HG03432 (cell line): ENCODE measurements at regions not wholly inside any gene's neighbourhood (a gene's known extent, or its start where the extent isn't known, plus 50 kb on each side); places are given as distances from the start of the nearest gene placed in this dataset.
"Not testable (repeated sequence)": the region's sequence is repeated elsewhere in the genome, so short reads cannot be mapped to it uniquely, and the experiment has no call there.

Experiments
- ATAC-seq: cut with Tn5 transposase; IDR thresholded peaks from one replicate; pipeline ENCODE4 v1.9.1; 2021; ENCODE audit warnings: mild to moderate bottlenecking, moderate library complexity; ENCODE audit not compliant: unreplicated experiment

DNA sequence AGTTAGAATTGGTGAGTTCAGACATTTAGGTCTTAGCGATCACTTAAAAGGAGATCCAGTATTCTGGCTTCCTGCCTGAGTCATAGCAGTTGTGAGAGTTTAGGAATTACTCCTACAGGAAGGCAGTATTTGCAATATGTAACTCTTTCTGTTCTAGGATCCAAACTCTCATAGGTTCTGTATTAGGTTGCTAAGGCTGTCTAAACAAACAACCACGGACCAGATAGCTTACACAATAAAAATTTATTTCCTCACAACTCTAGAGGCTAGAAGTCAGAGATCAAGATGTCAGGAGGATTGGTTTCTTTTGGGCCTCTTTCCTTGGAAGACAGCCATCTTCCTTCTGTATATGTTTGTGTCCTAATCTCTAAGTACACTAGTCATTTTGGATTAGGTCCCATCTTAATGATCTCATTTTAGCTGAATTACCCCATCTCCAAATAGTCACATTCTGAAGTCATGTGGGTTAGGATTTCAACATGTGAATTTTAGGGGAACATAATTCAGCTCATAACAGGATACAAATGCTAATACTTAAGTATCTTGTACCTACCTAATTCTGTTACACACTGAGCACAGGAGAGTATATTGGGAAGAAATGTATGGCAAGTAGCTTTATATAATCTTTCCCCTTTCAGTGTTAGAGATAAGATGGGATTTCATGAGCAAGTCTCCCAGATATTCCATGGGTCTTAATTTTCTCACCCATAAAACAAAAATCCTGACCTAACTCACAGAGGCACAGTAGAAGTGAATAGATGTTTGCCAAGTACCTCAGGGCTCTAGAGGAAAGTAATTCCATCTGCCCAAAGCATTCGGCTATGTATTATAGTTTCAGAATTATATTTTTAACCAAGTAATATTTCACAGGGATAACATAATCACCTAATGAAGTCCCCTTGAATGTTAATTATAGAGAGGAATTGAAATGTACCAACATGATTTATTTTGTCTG is 144.4 kb downstream of the PTBP2 start:
- no peak for ATAC-seq

DNA sequence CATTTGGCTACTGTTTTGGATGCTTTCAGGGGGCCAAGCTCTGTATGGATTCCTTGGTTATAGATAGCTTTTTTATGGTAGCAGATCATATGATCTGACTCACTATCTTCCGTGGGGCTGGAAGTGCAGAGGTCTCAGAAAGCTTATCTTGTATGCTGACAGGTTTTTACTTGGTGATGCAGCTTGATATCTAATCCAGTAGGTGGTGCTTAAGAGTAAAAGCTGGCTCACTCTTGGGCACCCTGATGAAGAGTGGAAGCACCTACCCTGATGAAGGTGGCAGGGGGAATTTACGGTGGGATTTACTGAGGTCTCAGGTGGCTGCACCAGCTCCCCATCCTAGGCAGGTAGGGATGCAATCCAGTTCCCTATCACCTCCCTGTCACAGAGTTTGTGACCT is 151.2 kb downstream of the PTBP2 start:
- no peak for ATAC-seq

DNA sequence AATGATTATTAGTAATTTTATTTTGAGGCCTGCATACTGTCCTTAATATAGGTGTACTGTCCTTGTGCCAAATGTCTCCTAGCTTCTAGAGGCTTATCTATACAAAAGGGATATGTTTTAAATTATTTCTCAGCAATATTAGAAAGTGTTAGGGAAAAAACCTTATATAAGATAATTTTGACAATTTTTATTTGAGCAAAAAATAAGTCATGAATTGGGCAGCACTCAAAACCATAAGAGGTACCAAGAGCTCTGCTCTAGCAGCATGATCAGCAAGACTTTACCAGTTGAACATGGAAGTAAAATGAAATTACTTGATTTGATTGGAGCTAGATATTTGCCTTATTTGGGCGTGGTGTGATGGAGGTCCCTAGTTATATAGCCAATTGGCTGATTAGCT is 157.1 kb downstream of the PTBP2 start:
- no peak for ATAC-seq

DNA sequence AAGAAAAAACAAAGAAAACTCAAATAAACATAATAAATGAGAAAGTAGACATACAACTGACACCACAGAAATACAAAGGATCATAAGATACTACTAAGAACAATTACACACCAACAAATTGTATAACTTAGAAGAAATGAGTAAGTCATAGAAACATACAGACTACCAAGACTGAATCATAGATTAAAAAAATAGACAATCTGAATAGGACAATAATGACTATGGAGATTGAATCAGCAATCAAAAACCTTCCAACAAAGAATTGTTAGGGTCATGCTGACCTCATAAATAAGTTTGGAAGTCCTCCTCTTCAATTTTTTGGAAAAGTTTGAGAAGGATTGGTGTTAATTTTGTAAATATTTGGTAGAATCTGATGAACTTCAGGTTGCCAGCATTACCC is 159.0 kb downstream of the PTBP2 start:
- ATAC-seq, result no peak

DNA sequence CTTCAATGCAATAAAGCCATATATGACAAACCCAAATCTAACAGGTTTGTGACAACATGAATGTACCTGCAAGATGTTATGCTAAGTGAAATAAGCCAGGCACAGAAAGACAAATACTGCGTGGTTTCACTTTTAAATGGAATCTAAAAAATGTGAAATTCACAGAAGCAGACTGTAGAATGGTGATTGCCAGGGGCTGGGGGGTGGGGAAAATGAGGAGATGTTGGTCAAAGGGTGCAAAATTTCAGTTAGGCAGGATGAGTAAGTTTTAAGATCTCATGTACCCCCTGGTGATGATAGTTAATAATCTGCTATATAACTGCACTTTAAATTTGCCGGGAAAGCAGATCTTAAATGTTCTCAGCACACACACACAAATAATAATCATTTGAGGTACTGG is 160.5 kb downstream of the PTBP2 start:
- no peak for ATAC-seq

DNA sequence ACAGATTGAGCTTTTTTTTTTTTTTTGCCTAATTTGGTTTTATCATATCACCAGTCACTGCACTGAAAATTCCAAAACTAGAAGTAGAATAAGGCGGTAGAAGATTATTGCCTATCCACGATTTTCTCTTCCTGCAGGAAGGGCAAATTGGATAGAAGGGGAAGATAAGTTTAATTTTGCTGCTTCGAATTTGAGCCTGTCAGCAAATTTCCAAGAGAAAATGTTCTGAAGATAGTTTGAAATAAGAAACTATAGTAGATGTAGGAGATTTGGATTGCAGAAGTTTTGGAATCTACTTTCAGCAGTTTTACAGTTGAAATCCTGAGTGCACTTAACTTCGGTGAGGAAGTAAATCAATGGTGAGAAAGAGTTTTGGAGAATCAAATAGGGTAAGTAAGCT is 164.9 kb downstream of the PTBP2 start:
- no peak for ATAC-seq

DNA sequence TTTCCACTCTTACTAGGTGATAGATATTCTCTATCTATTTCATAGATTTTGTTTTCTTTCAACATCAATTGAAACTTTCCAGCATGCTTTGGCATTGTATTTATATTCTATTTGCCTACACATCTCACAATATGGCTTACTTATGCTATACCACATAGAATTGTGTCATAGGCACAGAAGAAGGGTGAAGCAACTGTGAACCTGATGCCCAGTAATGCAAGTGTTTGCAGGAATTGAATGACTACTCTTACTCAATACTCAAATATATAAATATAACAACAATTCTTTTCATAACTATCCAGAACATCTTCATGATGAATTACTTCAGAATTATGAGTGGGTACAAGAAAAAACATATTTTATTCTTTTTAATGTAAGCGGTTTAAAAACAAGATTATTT is 165.9 kb downstream of the PTBP2 start:
- no peak for ATAC-seq

DNA sequence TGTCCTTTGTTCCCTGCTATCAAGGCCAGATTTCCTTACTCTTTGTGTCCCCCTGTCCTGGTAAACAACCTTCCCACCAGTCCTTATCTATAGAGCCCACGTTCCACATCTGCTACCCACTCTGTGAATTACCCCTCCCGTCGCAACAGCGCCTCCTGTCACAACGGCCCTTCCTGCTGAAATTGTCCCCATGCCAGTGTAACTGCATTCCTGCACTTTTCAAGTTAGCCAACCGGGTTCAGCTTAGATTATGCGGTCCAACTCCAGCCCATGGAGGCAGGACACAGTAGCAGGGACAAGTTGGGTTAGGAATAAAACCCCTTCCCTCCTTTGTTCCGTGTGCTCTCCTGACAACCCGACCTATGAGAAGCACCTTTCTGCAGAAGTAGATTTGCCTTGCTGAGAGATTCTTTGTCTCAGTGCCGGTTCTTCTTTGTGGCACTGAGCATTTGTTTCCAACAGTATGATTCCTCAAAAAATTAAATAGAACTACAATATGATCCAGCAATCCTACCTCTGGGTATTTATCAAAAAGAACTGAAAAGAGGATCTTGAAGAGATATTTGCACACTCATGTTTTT is 180.3 kb downstream of the PTBP2 start:
- no peak for ATAC-seq

DNA sequence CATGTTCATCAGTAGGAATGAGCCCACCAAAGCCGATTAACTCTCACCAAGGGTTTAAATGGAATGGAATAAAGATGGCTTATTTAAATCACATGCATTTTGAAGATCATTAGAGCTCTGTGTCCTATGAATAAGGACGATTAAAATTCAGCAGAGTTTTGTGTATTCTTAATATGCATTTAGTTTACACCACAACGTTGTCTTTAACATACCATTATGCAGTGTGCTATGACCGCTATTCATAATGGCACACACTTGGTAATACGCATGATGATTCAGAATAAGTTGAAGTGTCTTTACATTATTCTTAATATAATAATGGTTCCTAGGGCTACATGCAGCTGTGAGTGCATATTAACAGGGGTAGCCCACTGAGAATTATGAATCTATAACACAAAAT is 190.7 kb downstream of the PTBP2 start:
- ATAC-seq, result no peak

DNA sequence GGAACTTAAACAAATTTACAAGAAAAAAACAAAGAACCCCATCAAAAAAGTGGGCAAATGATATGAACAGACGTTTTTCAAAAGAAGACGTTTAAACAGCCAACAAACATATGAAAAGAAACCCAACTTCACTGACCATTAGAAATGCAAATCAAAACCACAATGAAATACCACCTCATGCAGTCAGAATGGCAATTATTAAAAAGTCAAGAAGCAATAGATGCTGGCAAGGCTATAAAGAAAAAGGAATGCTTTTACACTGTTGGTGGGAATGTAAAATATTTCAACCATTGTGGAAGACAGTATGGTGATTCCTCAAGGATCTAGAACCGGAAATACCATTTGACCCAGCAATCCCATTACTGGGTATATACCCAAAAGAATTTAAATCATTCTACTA is 194.1 kb downstream of the PTBP2 start:
- ATAC-seq, result not testable (repeated sequence)

DNA sequence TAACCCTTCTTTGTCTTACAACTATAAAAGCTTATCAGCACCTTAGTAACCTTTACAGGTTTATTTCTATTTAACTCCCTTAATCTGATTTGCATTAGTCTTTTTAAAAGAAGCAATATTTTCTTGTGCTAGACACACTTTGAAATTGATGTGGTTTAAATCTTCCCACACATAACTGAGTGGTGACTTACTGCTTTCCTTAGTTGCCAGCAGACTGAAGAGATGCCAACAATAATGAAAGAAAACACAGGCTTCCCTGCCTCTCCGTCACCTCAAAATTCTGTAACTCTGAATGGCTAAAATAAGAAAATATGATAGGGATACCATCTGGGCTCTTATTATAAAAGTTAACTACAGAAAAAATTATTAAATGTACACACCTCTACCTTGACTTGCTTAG is 196.8 kb downstream of the PTBP2 start:
- ATAC-seq, result no peak

DNA sequence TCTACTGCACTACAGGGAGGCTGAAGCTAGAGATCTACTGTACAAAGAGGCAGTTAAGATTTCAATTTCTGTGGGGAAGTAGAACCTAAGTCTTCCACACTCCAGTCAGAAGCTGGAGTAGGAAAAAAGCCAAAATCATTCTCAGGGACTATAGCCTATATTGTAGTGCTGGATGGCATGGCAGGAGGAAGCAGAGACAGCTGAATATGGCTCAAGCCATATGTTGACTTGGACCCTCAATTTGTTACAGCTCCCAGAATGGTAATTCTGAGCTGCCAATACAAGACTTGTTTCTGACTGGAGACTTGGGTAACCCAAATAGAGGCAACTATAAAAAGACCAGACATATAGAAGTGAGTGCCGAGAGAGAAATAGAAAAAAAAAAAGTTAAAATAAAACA is 200.6 kb downstream of the PTBP2 start:
- no peak for ATAC-seq

DNA sequence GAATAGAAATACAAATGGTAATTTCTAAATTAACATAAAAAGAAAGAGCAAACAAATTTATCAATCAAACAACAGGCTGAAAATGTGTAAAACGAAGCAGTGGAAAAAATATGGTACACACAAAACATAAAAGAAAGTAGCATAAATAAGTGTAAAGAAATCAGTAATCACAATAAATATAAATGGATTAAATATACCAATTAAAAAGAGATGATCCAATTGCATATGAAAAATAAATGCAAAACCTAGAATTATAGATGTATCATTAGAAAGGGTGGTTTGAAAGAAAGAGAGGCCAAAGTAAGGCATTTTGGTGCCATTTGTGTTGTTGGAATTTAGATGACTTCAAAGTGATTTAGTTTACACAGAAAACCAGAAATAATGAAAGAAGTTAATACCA is 202.2 kb downstream of the PTBP2 start:
- ATAC-seq, result no peak

DNA sequence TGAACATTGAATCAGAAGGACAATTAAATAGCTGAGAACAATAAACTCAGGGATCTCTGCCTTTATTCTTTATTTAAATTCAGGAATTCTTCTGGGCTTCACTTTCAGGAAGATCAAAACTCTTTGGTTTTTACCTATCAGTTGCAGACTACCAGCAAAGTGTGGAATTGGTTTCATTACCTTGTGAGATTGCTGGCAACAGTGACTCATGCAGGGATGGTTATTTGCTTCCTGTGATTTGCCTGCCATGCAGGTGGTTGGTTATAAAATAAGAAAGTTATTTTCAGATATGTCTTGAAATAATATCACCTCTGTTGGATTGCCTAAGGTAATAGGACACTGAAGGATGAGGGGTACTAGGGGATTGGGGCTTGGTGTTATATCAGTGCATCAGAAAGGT is 204.6 kb downstream of the PTBP2 start:
- ATAC-seq, result no peak

DNA sequence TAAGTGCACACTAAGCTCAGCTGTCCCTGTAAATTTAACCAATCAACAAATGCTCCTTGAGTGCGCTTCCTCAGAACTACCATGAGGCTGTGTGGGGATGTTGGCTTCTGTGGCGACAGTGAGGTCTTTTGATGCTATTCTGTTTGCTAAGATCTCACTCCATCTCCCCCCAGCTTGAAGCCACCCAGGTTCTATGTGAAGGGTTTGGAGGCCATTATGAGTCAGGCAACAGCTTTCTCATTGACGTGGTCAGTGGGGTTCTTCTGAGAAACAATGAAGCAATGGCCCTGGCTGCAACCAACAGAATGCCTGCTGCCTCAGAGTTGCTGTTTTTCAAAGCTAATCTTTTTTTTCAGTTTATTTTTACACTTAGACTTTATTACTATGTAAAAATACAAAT is 205.5 kb downstream of the PTBP2 start:
- ATAC-seq, result no peak

DNA sequence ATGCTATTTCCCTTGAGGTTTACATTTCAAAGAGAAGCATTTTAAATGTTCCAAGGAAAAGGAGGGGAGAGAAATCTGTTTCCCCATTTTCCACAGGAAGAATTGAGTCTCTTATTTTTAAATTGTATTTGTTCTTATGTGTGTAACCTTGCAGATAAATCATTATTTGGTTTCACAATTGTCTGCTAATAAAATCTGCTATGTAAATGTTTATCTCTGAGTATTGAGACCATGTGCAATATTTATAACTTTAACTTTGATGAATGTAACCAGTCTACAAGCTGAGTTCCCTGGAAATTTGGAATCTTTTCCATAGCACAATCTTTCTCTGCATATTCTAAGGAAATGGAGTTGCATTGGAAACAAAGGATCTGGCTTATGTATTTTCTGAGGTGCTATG is 209.6 kb downstream of the PTBP2 start:
- no peak for ATAC-seq

DNA sequence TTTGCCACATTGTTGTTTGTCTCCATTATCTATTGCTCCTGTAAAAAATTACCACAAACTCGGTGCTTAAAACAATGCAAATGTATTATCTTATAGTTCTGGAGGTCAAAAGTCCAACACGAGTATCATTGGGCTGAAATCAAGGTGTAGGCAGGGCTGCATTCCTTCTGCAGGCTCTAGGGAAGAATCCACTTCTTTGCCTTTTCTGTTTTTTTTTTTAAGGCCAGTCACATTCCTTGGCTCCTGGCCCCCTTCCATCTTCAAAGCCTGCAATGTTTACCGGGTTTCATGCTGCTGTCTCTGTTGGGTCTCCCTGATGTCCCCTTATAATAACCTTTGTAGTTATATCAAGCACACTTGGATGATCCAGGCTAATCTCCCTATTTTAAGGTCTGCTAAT is 212.7 kb downstream of the PTBP2 start:
- no peak for ATAC-seq

DNA sequence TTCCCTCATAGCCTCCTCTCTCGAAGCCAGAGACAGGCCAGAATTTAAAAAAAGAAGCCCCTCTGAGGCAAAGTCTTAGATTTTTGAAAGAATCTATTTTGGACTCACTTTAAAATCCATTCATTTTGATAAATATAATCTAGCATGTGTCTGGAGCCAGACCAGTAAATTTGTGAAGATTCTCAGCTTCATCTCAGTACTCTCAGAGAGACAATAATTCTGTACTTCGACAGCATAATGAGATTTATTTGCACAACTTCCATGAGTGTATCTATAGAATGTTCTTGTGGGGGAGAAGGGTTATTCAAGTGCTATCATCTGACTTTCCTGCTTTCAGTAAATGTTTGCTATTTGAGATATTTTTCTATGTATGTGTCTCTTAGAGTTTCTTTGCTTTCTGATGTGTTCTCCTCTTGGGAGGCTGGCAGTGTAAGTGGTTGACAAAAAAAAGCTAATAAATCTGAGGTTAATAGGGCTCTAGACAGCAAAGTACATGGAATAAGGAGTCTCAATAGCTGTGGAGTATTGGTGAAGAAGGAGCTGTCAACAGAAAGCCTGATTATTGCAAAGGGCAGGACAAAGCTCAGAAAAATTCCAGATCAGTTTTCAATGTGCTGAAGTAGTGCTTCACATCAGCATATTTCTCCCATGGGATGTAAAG is 223.0 kb downstream of the PTBP2 start:
- no peak for ATAC-seq

DNA sequence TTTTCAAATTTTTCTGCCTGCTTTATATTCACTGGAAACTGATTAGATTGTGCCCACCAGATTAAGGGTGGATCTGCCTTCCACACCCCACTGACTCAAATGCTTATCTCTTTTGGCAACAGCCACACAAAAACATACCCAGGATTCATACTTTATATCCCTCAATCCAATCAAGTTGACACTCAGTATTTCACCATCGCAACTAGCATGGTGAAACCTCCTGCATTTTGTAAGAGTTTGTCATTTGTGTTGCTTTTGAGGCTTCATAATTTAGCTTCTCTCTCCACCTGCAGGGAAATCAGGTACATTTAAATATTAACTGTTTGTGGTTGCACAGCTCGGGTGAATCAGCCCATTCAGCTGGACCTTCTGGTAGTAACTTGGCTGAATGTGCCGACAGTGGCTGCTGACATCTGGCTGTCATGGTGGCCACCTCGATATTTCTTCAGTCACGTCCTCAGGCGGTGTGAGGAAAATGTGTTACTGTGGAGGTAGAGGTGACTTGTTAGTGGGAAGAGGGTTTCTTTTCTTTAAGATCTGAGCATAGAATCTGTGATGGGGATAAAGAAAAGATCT is 224.0 kb downstream of the PTBP2 start:
- no peak for ATAC-seq

DNA sequence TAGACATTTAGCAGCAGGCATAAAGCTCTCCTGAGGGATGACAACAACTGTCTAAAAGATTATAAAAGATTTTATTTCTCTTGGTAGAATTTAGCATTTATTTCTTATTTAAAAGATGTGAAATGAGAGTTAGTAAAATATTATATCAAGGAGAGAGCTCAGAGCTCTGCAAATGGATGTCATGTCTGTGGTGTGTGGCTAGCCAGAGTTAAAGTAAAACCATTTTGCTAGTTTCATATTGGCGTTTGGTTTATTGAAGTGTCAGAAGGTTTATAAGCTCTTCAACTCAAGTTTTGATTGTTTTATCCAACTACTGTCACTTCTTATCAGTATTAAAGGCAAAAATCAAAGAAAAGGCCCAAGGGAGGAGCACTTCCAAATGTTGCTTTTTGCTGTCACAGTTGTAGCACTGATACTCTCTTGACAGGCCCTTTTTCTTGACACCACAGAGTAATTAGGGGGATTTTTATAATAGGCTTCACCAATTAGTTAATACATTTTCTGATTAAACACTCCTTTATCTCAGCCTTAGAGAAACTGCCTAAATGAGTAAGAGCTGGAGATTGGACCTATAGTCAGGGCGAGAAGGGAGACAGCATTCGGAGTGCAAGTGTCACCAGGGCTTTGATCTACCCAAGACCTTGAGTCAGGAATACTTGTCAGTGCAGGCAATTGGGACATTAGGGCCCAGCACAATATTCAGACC is 233.9 kb downstream of the PTBP2 start:
- ATAC-seq, result no peak

DNA sequence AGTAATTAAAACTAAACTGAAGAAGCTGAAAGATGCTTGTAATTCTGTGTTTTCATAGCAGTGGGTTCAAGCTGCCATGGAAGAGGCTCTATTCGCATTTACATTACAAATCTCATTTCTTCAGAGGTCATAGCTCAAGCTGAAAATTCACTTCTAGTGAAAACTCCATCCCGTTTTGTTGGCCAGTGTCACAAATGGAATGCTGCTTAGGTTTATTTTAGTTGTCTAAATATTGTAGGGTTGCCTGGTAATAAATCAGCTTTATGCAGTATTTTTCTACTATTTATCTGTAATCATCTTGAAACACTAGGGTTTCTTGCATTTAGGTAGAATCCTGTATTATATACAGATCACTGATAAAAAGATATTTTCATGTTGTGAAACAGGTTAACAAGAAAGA is 240.6 kb downstream of the PTBP2 start:
- ATAC-seq, result no peak
